ENCODE measurements at regions not wholly inside any gene's neighbourhood (a gene's known extent, or its start where the extent isn't known, plus 50 kb on each side); places are given as distances from the start of the nearest gene placed in this dataset.

- no peak for TF ChIP-seq CTCF (IDR thresholded peaks at IDR 0.05; ENCODE audit: low read depth, low read length, missing control alignments)
- H3K4me3 ChIP-seq (replicated peaks; ENCODE audit: low read depth, low read length), result no peak overlapping the region
- DNase-seq (ENCODE audit: extremely low read depth, low read depth), result no peak
Measured at GRCh38 chr20:57877131-57877824, 167.5 kb upstream of the PMEPA1 start.

GRCh38 chr20:57876163-57876562 is 166.3 kb upstream of the PMEPA1 start:
- H3K4me3 ChIP-seq (replicated peaks; ENCODE audit: low read depth, low read length), result no peak overlapping the region
- no peak for TF ChIP-seq CTCF (IDR thresholded peaks at IDR 0.05; ENCODE audit: low read depth, low read length, missing control alignments)
- no peak for DNase-seq (ENCODE audit: extremely low read depth, low read depth)

- TF ChIP-seq CTCF (IDR thresholded peaks at IDR 0.05; ENCODE audit: low read depth, low read length, missing control alignments), result no peak
- H3K4me3 ChIP-seq (replicated peaks; ENCODE audit: low read depth, low read length), result no peak overlapping the region
- DNase-seq (ENCODE audit: extremely low read depth, low read depth), result no peak
Measured at GRCh38 chr20:57874141-57874540, 164.3 kb upstream of the PMEPA1 start.

GRCh38 chr20:57872816-57873409 is 163.1 kb upstream of the PMEPA1 start:
- no peak for DNase-seq (ENCODE audit: extremely low read depth, low read depth)

DNA sequence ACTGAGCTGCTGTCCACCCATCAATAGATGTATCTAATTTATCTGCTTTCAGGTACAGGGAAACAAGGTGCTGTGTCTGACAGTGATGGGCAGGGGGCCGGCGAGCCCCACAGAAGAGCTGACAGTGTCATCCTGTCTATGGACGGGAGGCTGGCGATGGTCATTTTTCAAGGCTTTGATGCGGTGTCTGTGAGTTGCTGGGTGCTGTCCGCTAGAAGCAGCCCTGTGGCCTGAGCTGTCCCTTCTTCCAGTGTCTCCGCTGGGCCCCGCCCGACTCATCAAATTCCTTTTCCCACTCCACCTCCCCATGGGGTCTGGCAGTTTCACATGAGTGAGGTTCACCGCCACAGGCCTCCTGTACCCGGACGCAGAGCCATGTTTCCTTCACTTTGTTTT is 161.4 kb upstream of the PMEPA1 start:
- no peak overlapping the region for H3K4me3 ChIP-seq (replicated peaks; ENCODE audit: low read depth, low read length)
- TF ChIP-seq CTCF (IDR thresholded peaks at IDR 0.05; ENCODE audit: low read depth, low read length, missing control alignments), result no peak
- no peak for DNase-seq (ENCODE audit: extremely low read depth, low read depth)

More at GRCh38 chr20:57872816-57873409, 163.1 kb upstream of the PMEPA1 start:
- no peak overlapping the region for H3K4me3 ChIP-seq (replicated peaks; ENCODE audit: low read depth, low read length)
- TF ChIP-seq CTCF (IDR thresholded peaks at IDR 0.05; ENCODE audit: low read depth, low read length, missing control alignments), result no peak

DNA sequence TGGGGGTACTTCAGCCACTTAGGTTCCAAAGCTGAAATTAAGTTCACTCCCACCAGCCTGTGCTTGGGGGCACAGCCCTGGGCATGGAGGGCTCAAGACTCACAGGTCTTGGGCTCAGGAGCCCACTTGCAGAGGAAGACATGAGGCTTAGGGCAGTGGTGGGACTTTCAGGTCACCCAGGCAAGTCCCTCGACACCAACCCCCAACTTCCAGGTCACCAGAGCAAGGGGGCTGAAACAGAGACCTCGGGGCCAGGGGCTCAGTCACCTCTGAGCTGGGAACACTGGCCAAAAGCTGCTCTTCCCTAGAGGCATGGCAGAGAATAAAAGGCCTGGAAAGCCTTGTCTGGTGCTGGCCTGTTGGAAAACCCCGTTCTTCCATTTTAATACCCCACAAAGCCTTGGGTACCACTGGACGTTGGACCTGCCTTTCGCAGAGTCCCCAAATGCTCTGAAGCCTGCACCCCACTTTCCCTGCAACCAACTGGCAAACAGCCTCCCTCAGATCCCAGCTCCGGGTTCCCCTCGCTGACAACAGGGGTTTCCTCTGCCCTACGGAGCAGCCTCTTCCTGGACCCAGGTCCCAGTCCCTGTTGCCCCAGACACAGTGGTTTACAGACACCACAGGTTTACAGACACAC is 160.9 kb upstream of the PMEPA1 start:
- no peak for TF ChIP-seq CTCF (IDR thresholded peaks at IDR 0.05; ENCODE audit: low read depth, low read length, missing control alignments)
- no peak for DNase-seq (ENCODE audit: extremely low read depth, low read depth)
- no peak overlapping the region for H3K4me3 ChIP-seq (replicated peaks; ENCODE audit: low read depth, low read length)

All from HFF-Myc (cell line).